Colon (tissue), 2 donors: ENCODE measurements at regions not wholly inside any gene's neighbourhood (a gene's known extent, or its start where the extent isn't known, plus 50 kb on each side); places are given as distances from the start of the nearest gene placed in this dataset.

Source experiments
- FAIRE-seq: peaks from 2 replicates; lab custom pipeline; 2012; peaks lifted over from hg19 to GRCh38; lab: Jason Lieb, UNC
- donor health status: control.
- donor health status: control.

DNA sequence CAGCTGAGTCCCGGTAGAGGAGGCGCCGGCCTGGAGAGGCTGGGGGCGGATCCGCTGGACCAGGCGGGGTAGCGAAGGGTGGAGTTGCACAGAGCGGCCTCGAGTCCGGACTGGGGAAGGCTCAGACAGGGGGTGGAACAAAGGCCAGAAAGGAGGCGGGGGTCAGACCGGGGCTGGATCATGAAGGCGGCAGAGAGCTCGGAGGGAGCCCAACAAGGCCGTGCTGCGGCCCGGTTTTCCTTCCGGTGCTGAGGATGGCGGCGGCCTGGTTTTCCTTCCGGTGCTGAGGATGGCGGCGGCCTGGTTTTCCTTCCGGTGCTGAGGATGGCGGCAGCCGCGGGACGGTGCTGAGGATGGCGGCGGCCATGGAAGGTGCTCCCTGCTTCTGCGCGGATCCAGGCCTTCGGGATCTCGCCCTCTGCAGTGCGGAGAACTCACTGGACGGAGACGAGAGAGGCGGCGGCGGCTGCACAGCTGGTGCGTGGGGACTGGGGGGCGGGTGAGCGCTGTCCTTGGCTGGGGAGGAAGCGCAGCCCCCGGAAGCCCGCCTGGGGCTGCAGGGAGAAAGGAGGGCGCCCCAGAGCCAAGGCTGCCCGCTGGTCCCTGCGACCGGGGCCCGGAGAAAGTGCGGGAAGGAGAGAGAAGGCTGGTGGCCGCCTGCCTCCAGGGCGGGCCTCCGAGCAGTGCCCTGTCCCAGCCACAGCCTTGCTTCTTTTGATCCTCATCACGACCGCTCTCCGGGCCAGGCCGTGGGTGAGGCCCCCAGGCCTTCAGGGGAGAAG, 350.4 kb upstream of the B3GAT1 start:
- no peak for FAIRE-seq

DNA sequence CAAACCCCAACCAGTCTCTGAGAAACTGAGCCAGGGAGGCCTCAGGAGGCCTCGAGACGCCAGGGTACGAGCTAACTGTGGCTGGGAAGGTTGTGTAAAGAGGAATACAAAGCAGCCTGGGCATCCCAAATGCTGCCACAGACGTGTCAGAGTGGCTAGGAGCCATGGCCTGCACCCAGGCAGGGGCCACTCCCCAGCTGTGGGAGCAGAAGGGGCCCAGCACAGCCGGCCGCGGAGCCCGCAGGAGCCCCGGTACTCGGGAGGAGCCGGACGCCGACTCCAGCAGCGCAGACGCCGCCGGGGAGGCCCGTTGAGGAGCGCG, 349.8 kb upstream of the B3GAT1 start:
- FAIRE-seq: no peak

DNA sequence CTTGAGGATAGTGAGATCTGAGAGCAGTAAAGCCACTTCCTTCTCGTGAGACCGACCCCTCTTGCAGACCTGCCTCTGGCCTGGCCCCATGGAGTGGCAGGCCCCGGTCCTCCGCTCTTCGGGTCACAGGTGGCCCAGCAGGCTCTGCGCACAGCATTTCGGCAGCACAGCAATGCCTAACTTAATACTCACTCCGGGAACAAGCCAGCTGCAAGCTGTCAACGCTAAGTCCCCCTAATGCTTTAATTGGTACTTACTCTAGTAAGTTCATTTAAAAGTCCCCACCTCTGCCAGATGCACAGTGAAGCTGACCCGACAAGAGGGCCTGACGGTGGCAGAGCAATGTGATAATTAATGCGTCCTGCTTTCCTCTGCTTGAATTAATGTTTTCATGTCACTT, 349.3 kb upstream of the B3GAT1 start:
- no peak for FAIRE-seq

DNA sequence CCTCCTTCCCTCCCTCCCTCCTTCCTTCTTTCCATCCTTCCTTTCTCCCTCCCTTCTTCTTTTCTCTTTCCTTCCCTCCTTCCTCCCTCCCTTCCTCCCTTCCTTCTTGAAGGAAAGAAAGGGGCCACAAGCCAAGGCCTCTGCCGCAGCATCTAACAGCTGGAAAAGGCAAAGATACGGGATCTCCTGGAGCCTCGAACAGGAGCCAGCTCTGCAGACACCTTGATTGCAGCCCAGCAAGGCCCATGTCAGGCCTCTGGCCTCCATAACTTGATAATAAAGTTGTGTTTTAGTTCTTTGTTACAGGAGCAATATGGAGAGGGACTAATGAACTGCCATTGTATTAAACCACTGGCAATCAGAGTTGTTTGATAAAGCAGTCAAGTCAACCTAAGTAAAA, 348.9 kb upstream of the B3GAT1 start:
- no peak for FAIRE-seq

DNA sequence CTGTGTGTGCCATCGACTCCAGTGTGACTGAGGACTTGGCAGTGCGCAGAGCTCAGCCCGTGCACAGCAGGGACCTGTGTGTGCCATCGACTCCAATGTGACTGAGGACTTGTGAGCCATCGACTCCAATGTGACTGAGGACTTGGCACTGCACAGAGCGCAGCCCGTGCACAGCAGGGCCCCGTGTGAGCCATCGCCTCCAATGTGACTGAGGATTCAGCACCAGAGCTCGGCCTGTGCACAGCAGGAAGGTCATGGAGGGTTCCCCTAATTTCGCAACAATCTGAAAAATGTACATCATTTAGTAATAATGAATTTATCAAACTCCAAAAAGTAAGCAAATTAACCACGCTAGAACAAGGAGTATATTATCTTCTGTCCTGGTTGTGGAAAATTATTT, 348.3 kb upstream of the B3GAT1 start:
- no peak for FAIRE-seq

DNA sequence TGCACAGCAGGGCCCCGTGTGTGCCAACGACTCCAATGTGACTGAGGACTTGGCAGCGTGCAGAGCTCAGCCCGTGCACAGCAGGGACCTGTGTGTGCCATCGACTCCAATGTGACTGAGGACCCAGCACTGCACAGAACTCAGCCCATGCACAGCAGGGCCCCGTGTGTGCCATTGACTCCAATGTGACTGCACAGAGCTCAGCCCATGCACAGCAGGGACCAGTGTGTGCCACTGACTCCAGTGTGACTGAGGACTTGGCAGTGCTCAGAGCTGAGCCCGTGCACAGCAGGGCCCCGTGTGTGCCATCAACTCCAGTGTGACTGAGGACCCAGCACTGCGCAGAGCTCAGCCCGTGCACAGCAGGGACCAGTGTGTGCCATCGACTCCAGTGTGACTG, 347.8 kb upstream of the B3GAT1 start:
- FAIRE-seq: no peak

DNA sequence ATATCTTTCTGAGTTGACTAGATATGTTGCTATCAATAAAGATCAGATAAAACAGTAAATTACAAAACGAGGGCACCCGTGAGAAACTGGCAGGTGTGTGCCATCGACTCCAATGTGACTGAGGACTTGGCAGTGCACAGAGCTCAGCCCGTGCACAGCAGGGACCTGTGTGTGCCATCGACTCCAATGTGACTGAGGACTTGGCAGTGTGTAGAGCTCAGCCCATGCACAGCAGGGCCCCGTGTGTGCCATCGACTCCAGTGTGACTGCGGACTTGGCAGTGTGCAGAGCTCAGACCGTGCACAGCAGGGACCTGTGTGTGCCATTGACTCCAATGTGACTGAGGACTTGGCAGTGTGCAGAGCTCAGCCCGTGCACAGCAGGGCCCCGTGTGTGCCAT, 347.2 kb upstream of the B3GAT1 start:
- FAIRE-seq: no peak

DNA sequence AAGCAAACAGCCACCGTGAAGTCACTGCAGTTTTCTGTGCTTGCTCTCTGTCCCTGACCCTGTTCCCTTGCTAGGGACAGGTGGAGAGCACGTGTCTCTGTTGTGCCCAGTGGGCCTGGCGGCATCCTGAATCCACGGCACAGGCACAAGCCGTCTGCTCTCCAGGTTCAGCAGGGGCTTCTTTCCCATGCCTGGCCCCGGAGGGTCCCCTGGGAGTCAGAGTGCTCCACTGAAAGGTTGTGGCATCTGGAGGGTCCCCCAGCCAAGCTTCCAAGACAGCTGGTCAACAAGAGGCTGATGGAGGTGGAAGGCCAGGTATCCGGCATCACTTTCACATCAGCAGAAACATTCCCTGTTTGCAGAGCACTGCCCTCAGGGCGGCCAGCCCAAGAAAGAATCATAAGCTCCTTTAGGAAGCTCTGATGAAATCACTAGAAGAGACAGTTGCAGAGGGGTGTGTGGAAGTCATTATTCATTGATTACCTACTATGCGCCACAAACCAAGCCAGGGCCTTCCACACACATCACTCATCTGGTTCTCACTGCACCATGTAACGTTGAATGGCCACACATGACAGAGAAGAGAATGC, 346.4 kb upstream of the B3GAT1 start:
- FAIRE-seq: no peak

DNA sequence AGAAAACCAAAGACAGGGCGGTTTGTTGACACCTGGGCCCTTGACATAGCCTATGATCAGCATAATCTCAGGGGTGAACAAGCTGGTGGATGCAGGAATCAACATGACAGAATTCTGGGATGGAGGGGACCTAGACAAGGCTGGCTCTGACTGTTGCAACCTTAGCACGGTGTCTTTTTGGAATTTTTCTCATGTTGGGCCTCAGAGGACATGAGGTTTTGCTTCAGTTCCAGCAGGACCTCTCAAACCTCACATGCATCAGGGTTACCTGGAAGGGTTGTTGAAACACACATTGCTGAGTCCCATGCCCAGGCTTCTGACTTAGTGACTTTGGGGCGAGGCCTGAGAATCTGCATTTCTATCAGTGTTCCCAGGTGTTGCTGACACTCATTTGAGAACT, 345.6 kb upstream of the B3GAT1 start:
- no peak for FAIRE-seq

DNA sequence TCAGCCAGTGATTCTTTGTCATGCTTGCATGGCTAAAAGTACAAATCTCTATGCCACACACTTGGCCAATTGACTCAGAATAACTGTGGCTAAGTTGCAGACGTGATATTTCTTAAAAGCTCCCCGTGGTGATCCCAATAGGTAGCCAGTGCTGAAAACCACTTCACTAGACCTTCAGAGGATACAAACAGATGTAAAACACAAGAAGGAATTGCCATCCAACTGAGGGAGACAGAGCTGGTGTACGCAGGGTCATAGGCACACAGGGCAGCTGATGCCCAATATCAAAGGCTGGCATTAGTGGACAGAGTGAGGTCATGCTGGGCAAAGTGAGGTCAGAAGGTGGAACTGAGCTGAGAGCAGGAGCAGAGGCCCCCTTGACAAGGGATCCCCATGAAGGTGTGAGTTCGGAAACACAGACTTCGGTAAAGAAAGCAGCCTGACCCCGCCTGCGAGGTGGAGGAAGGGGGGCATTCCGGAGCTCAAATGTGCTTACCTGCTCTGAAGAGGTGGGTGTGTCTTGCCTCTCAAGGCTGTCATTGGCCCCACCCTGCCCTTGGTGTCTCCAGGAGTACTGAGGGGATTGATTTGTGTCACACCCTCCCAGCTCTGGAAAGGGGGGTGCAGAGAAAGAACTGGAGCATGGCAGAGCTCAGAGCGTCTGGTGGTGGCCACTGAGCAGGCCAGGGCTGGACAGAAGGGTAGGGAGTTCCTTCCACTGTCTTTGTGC, 344.9 kb upstream of the B3GAT1 start:
- FAIRE-seq: no peak

DNA sequence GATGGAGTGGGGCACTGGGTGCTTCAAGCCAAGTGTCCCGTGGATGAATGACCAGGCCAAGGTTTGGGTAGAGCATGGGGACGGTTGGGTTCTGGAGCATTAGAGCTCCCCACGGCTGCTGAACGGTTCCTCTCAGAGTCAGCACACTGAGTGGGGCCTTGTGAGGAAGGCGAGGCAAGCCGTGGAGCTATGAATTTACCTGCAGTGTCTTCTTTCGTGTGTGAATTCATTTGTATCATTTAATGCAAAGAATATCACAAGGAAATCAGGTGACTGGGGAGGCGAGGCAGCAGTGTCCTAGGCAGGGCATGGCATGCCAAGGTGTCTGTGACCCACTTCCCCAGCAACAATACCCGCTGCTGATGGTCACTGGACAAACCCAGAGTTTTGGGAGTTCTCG, 343.5 kb upstream of the B3GAT1 start:
- FAIRE-seq: no peak

DNA sequence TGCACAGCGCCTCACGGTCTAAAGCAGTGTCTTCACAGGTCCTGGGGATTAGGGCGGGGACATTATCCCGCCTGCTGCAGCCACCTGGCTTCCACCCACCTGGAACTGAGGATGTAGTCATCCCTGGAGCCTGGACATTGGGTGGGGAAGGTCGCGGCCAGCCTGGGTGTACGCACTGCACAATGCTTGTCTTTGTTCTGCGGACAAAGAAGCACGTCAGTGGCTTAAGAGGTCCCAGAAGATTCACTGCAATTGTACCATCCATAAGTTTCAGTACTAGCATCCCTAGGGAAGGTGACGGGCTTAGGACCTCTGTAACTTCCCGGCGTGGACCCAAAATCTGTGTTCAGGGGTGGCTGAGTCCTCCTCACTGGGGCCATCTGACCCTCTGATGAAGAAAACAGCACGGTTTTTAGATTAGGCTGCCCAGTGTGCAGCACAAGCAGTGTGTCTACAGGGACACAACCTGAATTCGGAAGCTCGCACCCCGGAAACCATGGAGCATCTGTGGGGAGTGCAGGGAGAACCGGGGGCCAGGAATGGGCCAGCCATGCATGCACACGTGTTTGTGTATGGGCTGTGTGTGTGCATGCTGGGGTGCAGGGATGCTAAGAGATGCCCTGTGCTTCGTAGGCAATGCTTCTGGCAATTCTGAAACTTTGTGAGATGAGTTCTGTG, 342.6 kb upstream of the B3GAT1 start:
- no peak for FAIRE-seq

DNA sequence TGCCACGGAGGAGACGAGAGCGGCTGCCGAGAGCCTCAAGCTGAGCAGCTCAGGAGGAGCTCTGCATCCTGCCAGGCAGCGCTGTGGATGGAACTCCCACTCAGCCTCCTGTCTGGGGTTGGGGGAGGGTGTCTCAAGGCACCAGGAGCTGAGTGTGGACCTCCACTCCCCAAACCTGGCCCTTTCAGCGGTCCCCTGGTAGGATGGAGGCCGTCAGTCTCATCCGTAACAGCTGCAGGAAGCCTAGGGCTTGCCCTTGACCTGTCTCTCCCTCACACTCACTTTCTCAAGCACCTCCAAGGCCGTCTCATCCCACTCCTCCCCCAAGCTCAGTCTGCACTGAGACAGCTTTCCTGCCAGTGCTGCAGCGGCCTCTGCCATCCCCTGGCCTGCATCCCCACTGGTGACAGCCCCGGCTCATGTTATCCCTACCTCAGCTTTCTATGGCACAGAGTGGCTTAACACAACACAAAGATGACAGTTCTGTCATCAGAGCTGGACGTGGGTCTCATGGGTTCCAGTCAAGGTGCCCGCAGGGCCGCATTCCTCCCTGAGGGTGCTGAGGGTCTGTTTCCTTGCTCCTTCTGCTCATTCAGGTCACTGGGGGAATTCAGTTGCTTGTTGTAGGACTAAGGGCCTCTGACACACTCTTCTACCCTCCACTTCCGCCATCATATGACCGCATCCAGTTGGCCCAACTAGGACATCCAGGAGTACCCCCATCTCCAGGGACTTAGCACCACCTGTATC, 341.9 kb upstream of the B3GAT1 start:
- FAIRE-seq: no peak

DNA sequence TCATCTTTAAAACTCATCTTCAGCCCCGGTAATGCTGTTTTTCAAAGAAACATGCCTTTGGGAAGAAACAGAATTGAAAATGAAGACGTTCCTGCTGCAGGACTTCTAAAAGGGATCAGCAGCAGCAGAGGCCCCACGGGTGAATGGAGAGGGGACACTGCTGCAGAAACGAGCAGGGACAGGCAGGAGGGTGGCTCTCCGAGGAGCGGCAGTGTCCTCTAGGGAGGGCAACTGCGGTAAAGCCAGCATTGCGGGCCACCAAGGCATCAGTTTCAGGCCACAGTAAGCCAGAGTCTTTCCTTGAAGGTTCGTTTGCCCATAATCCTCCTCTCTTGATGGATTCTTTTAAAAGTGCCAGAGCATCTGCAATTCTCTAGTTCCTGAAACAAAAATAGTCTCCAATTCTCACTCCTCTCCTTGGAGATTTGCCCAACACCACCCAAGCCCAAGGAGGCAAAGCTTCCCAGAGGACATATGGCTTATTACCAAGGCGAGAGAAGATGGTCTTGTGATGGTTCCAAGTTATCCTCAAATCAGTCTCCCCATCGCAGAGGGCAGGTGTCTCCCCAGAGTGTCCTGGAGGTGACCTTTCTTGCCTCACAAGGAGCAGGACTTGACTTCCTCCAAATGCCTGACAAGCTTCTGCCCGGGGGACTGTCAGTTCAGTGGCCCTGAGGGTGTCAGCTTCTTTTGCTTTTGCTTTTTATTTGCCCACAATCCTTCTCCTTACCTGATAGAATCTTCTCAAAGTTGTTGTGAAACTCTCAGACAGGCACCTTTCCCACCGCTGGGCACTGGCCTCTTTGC, 341.1 kb upstream of the B3GAT1 start:
- FAIRE-seq: no peak

DNA sequence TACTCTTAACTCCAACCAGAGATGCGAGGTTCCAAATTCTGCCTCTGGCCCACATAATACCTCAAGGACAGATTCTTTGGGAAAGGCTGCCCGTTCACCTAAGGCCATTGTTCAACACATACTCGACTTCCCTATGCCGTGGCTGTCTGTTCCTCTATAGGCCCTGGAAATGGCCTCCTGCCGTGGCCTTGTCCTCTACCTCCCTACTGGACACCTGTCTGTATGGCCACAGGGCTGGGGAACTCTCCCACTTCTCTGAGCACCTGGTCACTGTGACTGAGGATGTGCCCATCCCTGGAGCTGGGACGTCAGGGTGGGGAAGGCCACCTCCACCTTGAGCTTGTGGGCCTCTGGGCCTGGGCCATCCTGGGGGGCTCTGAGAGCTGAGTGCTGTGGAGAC, 340.5 kb upstream of the B3GAT1 start:
- FAIRE-seq: no peak

DNA sequence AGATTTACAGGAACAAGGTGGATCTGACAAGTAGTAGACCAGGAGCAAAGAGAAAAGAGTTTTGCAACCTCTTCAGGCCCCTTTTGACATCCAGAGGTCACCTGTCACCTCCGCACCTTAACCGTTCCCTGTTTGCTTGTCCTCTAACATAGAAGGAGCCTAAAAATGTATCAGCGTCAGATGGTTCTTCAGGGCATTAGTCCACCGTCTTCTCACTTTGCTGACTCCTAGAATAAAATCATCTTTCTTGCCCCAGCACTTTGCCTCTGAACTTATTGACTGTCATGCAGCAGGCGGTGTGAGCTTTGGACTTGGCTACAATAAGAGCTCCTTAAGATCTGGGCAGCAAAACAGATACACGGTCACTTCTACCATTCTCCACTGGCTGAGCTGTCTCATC, 339.7 kb upstream of the B3GAT1 start:
- FAIRE-seq: no peak

DNA sequence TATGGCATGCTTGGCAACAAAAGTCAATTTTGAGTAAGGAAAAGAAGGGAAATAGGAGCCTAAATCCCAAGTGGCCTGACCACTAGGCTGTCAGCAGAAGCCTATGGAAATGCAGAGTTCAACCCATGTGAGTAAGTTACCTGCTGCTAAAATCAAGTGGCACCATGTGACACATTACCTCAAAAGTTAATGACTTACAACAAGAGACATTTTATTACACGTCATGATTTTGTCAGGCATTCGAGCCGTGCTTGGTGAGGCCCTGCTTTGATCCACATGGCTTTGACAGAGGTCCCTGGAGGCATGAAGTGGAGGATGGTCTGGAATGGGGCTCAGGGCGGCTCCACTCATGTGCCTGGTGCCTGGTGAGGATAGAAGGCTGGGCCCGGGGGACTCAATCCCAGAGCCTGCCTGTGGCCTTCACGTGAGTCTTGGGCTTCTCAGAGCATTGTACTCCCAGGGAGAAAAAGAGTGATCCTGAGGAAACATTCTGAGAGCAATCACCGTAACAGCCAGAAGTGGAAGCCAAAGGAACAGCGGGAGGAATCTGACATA, 339.1 kb upstream of the B3GAT1 start:
- FAIRE-seq: no peak

DNA sequence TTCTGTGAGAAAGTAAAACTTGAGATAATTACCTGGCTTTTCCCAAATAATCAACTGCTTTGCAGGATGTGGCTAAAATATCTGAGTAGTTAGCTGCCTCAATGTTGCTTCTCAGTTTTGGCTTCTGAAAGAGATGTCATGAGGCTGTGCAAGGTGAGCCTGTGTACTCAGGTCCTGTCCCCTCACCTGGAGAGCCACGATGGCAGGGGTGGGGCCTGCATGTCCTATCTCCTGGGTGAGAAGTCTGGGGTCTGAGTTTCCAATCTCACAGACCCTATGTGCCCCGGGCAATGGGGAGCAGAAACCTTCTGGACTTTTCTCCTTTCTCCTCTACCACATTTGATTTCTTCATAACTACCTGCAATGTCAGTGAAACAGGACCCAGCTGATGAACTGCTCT, 338.6 kb upstream of the B3GAT1 start:
- no peak for FAIRE-seq

DNA sequence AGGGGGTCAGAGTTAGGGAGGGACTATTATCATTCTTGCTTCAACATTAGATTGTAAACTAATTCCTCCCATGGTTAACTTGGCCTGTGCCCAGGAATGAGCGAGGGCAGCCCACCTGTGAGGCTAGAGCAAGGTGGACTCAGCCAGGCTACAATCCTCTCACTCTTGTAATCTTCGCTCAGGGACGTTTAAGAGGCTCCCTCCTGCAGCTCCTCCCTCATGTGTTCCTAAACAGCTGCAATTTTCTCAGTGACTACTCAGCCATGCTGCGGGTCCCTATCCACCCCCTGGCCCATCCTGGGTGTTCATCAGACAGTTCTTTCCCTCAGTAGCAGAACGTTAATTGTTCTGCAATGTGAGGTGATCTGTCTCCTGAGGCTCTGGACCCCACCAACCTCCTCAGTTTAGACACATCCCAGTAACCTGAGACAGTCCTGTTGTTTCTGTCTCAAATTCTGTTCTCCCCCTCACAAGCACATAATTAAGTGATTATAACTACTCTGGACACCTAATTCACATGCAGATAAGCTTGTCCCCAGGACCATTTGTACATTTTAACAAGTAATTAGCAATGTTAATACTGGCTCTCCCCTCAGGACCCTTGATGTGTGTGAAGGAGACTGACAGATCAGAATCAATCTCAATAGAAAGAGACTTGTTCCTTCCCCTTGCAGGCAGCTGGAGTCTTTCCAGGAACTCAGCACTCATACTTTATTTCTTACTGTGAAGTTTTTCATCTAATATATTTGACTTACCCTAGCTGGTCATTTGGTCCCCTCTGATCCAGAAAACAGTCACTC, 337.2 kb upstream of the B3GAT1 start:
- FAIRE-seq: no peak

DNA sequence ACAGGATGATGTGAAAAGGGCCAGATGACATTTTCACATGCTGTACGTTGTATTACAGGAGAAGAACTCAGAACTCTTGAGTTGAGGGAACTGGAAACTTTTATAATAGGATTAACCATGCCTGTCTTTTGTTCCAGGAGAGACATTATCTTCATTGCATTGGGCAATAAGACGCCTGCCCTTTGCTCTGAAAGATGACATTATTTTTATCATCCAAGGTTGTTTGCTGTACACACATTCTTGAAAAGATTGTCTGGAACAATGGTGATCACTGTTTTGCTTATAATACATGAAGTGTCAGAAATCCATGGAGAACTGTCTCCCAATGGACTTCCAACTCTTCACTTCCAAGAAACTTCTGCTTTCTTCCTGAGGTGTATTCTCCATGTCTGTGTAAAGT, 334.6 kb upstream of the B3GAT1 start:
- no peak for FAIRE-seq
